HUES48 (cell line): ENCODE measurements at regions not wholly inside any gene's neighbourhood (a gene's known extent, or its start where the extent isn't known, plus 50 kb on each side); places are given as distances from the start of the nearest gene placed in this dataset.

Experiments used
- H3K27ac ChIP-seq: one replicate; pipeline ENCODE4 v1.7.0; 2013; ENCODE audit warnings: low read depth, low read length, inconsistent platforms
- H3K27me3 ChIP-seq: 2 replicates; pipeline ENCODE4 v1.6.1; 2013; ENCODE audit warnings: mild to moderate bottlenecking, low read length; ENCODE audit not compliant: control insufficient read depth, insufficient read depth
- H3K36me3 ChIP-seq: 2 replicates; pipeline ENCODE4 v1.6.1; 2013; ENCODE audit warnings: low read length; ENCODE audit not compliant: control insufficient read depth, insufficient read depth
- H3K4me1 ChIP-seq: 2 replicates; pipeline ENCODE4 v1.6.1; 2013; ENCODE audit warnings: mild to moderate bottlenecking, low read length; ENCODE audit not compliant: control insufficient read depth, insufficient read depth
- H3K4me3 ChIP-seq: 2 replicates; pipeline ENCODE4 v1.5.1; 2013; ENCODE audit warnings: mild to moderate bottlenecking, low read depth, low read length
- H3K9ac ChIP-seq: 2 replicates; pipeline ENCODE4 v1.6.1; 2013; ENCODE audit warnings: mild to moderate bottlenecking, low read depth, low read length, moderate library complexity
- H3K9me3 ChIP-seq: 2 replicates; pipeline ENCODE4 v1.6.1; 2013; ENCODE audit warnings: low read length; ENCODE audit not compliant: control insufficient read depth, insufficient read depth

- no peak overlapping the region for H3K4me3 ChIP-seq
- H3K27me3 ChIP-seq: no peaks in the 10 kb centered on the region
- no peaks in the 10 kb centered on the region for H3K4me1 ChIP-seq
- H3K9ac ChIP-seq: no peak overlapping the region
- no peaks in the 10 kb centered on the region for H3K36me3 ChIP-seq
- H3K27ac ChIP-seq: no peak overlapping the region
- H3K9me3 ChIP-seq: no peaks in the 10 kb centered on the region
Measured at GRCh38 chr18:7288544-7288943, 57.7 kb downstream of the LRRC30 start.

- no peaks in the 10 kb centered on the region for H3K9me3 ChIP-seq
- no peak overlapping the region for H3K4me3 ChIP-seq
- H3K27ac ChIP-seq: no peak overlapping the region
- no peaks in the 10 kb centered on the region for H3K27me3 ChIP-seq
- no peaks in the 10 kb centered on the region for H3K36me3 ChIP-seq
- H3K9ac ChIP-seq: no peak overlapping the region
- H3K4me1 ChIP-seq: no peaks in the 10 kb centered on the region
Measured at GRCh38 chr18:7290077-7290476, 59.2 kb downstream of the LRRC30 start.

- Histone ChIP-seq H3K27me3 (no peaks in the 10 kb centered on the region), H3K27ac (no peak overlapping the region), H3K4me3 (no peak overlapping the region), H3K9ac (no peak overlapping the region), H3K9me3 (no peaks in the 10 kb centered on the region), H3K4me1 (no peaks in the 10 kb centered on the region), H3K36me3 (no peaks in the 10 kb centered on the region)
Measured at GRCh38 chr18:7291046-7291445, 60.2 kb downstream of the LRRC30 start.

GRCh38 chr18:7298149-7298548, 67.3 kb downstream of the LRRC30 start:
- Histone ChIP-seq H3K4me3 (no peak overlapping the region), H3K27ac (no peak overlapping the region), H3K9me3 (peaks cover 5% of the 10 kb centered on the region), H3K36me3 (no peaks in the 10 kb centered on the region), H3K9ac (no peak overlapping the region), H3K27me3 (no peaks in the 10 kb centered on the region), H3K4me1 (no peaks in the 10 kb centered on the region)

- Histone ChIP-seq H3K27ac (no peak overlapping the region), H3K4me1 (no peaks in the 10 kb centered on the region), H3K4me3 (no peak overlapping the region), H3K9ac (no peak overlapping the region), H3K36me3 (no peaks in the 10 kb centered on the region), H3K27me3 (no peaks in the 10 kb centered on the region), H3K9me3 (peaks cover 5% of the 10 kb centered on the region)
Measured at GRCh38 chr18:7301094-7301493, 70.2 kb downstream of the LRRC30 start.

- H3K9me3 ChIP-seq: peaks cover 5% of the 10 kb centered on the region
- no peaks in the 10 kb centered on the region for H3K27me3 ChIP-seq
- no peak overlapping the region for H3K9ac ChIP-seq
- H3K36me3 ChIP-seq: no peaks in the 10 kb centered on the region
- no peaks in the 10 kb centered on the region for H3K4me1 ChIP-seq
- no peak overlapping the region for H3K4me3 ChIP-seq
- no peak overlapping the region for H3K27ac ChIP-seq
Measured at GRCh38 chr18:7303316-7304060, 72.6 kb downstream of the LRRC30 start.

GRCh38 chr18:7304061-7304370, 73.1 kb downstream of the LRRC30 start:
- Histone ChIP-seq H3K27me3 (no peaks in the 10 kb centered on the region), H3K9ac (no peak overlapping the region), H3K9me3 (peaks cover 5% of the 10 kb centered on the region), H3K4me1 (no peaks in the 10 kb centered on the region), H3K27ac (no peak overlapping the region), H3K4me3 (no peak overlapping the region), H3K36me3 (no peaks in the 10 kb centered on the region)

GRCh38 chr18:7305416-7305815, 74.5 kb downstream of the LRRC30 start:
- Histone ChIP-seq H3K4me1 (no peaks in the 10 kb centered on the region), H3K9me3 (peaks cover 3% of the 10 kb centered on the region), H3K9ac (no peak overlapping the region), H3K27ac (no peak overlapping the region), H3K36me3 (no peaks in the 10 kb centered on the region), H3K27me3 (no peaks in the 10 kb centered on the region), H3K4me3 (no peak overlapping the region)

GRCh38 chr18:7307030-7307429, 76.1 kb downstream of the LRRC30 start:
- no peaks in the 10 kb centered on the region for H3K4me1 ChIP-seq
- no peak overlapping the region for H3K27ac ChIP-seq
- no peaks in the 10 kb centered on the region for H3K36me3 ChIP-seq
- no peak overlapping the region for H3K9ac ChIP-seq
- H3K27me3 ChIP-seq: no peaks in the 10 kb centered on the region
- no peaks in the 10 kb centered on the region for H3K9me3 ChIP-seq
- H3K4me3 ChIP-seq: no peak overlapping the region

GRCh38 chr18:7307526-7307925, 76.6 kb downstream of the LRRC30 start:
- no peaks in the 10 kb centered on the region for H3K36me3 ChIP-seq
- no peaks in the 10 kb centered on the region for H3K9me3 ChIP-seq
- no peak overlapping the region for H3K9ac ChIP-seq
- no peaks in the 10 kb centered on the region for H3K27me3 ChIP-seq
- H3K4me3 ChIP-seq: no peak overlapping the region
- no peak overlapping the region for H3K27ac ChIP-seq
- no peaks in the 10 kb centered on the region for H3K4me1 ChIP-seq

DNA sequence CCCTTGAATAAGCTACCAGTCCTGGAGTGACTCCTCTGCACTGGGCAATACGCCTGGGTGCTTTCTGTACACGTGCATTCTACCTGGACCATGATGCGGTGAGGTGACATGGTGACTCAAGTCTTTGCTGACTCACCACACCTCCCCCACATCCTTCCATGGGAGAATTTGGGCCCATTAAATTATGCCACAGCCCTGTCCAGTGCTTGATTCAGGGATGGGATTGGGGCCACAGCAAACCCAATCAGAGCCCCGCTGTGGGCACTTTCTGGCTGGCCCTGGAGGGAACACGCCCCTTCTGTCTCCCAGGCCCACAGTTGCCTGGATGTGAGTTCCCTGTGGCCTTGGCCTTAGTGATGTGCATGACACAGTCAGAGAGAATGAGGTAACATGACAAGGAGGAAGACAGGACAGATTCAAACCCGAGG, 86.9 kb downstream of the LRRC30 start:
- H3K27ac ChIP-seq: no peak overlapping the region
- H3K36me3 ChIP-seq: no peaks in the 10 kb centered on the region
- H3K9ac ChIP-seq: no peak overlapping the region
- H3K4me1 ChIP-seq: no peaks in the 10 kb centered on the region
- H3K27me3 ChIP-seq: no peaks in the 10 kb centered on the region
- no peaks in the 10 kb centered on the region for H3K9me3 ChIP-seq
- H3K4me3 ChIP-seq: no peak overlapping the region
